ENCODE measurements at regions not wholly inside any gene's neighbourhood (a gene's known extent, or its start where the extent isn't known, plus 50 kb on each side); places are given as distances from the start of the nearest gene placed in this dataset.

DNA sequence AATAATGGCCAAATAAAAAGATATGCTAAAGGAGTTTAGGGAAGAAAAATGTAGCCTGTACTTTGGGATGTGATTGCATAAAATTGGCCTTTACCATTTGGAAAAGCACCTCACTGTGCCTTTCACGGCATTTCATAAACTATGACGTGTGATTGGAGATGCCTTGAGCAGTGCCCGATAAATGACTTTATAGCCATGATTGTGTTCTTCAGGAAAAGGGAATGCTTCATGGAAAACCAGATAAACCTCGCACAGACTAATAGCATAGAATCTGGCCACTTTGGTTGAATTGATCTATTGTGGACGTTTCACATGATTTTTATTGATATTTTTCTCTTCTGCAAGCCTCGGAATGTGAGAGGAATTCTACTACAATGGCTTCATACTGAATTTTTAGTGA lies 502.0 kb upstream of the MKI67 start:
- no peak for DNase-seq

GRCh38 chr10:128629111-128630096 lies 503.2 kb upstream of the MKI67 start:
- no peak for DNase-seq

DNA sequence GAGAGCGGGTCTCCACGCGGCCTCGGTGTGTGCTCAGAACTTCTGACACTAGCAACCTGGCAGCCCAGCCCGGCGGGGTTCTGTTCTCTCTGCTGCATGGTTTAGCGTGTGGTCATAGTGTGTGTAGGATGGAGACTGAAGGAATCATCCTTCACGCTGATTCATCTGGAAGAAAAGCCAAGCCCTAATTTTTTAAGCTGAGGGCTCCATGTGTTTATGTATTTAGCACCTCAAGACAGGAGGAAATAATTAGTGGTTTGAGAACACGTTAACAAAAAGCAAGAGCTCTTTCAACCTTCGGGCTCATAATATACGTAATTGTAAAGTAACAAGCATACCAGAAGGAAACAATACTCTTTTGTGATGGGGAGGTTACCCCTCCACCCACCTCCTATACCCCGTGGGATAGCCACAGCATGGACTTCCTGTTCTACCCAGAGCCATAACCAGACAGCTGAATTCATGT lies 504.6 kb upstream of the MKI67 start:
- DNase-seq: no peak

DNA sequence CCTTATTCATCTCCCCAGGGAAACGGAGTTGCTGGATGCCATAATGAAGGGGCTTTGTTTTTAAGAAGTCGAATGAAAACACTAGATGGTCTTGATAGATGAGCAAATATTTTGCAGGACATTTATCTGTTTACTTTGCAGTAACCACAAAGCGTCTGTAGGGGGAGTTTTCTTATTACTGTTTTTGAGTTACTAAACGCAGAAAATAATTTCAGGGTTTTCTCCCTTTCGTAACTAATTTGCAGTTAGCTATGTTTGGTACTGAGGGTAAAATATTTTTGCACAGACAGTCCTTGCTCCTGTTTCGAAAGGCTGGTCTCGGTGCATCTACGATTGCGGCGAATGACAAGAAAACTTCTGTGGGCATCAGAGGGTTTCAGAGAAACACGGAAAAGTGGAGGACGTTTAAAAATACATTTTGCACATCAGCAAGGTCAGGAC lies 505.6 kb upstream of the MKI67 start:
- DNase-seq: peak; percentile 30 to 34 (median 33)

DNA sequence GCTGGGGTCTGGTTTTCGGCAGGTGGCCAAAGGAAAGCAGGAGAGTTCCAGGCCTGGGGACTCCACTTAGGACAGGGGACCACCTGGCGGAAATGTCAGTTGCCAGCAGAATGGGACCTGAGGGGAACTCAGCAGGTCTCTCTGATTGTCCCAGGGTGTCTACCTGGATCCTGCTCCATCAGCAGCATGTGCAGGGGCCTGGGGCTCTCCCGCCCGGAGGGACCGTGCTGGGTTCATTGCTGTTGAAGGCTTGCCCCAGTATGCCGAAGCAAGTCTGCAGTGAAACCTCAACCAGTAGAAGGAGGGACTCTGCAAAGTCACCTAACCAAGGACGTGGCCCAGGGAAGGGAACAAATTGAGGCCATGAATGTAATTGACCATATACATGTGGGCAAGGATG lies 506.5 kb upstream of the MKI67 start:
- no peak for DNase-seq

DNA sequence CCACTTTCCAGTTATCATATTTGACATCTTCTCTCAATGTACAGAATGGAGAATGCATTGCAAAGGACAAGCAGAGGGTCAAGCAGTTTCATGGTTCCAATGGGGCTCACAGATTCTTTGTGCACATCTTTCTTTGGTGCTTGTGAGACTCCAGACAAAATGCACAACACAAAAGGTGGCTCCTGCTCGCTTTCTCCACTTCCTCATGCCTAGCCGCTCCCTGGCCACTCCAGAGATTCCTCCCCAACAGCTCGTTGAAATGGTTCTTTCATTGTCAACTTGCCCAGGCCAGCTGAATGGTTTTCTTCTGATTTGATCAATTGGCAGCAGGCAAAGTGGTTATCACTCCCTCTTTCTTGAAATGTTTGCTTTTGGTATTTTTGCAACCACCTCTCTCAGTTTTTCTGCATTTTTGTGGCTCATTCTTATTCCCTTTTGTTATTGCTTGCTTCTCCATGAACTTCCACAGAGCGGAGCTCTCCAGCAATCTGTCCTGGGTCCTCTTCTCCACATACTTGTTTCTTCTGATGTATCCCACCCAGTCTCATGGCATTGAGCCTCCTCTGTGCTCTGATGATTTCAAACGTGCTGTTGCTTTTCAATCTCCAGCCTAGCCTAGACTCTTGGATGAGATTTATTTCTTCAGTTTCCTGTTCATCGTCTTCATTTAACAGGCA lies 507.8 kb upstream of the MKI67 start:
- DNase-seq: no peak

DNA sequence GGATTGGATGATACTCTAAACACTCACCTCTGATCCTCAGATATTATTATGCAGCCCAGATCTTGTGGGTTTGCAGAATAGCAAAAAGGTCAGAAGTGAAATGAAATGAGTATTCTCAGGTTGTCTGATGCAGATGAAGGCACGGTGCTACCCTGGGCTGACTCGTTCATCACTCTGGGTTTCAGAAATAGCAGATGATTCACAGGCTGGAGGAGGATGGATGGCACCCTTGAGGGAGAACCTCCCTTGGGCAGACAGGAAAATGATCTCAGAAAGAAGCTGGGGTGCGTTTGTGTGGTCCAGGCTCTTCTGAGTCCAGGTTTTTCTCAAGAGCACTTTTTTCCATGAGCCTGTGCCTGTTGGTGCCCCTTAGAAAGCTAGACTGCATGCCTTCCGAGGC lies 515.8 kb upstream of the MKI67 start:
- DNase-seq: no peak

DNA sequence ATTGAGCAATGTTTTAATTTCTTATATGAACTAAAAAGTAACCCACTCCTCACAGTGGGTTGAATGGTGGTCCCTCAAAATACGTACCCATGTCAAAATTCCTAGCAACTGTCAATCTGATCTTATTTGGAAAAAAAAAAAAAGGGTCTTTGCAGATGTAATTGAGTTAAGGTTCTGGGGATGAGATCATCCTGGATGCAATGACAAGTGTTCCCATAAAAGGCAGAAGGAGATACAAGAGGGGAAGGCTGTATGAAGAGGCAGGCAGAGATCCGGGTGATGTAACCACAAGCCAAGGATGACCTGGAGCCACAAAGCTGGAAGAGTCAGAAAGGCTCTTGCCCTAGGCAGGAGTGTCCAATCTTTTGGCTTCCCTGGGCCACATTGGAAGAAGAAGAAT lies 516.3 kb upstream of the MKI67 start:
- no peak for DNase-seq

GRCh38 chr10:128643658-128644057 lies 517.4 kb upstream of the MKI67 start:
- no peak for DNase-seq

GRCh38 chr10:128645486-128645885 lies 519.3 kb upstream of the MKI67 start:
- DNase-seq: no peak

- DNase-seq: no peak
These were observed 520.7 kb upstream of the MKI67 start for GRCh38 chr10:128646956-128647355.

DNA sequence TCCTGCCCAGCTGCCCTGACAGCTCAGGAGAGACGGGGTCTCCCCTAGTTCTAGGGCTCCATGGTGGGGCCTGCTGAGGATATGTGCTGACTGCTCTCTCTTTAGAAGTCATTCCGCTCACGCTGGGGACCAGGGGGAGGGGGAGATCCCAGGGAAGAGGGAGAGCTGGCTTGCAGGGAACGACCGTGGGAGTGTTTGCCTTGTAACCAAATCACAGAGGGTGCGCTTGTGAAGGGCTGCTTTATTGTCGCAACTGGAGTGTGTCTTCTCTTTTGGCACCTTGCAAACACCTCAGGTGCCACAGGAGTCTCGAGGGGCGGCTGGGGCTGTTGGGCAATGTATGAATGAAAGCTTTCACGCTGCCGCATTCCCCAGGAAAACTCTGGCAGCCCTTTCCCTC lies 531.3 kb upstream of the MKI67 start:
- no peak for DNase-seq

DNA sequence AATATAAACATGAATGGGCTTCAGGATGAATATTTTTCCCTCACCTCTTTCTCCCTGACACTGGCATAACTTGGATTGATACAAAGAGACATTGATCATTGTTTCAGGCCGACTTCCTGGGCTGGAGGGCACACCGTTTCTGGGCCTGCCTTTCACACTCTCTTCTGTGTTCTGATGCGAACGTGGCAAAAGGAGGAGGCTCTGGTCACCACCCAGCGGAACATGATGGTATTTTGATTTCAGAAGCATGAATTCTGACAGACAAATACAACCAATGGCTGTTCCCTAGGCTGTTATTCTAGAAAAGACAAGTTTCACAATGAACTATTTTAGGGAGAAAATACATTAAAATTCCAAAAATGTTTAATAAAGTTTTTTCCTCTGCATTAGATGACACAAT lies 534.5 kb upstream of the MKI67 start:
- no peak for DNase-seq

- no peak for DNase-seq
These were observed 535.4 kb upstream of the MKI67 start for GRCh38 chr10:128661404-128662197.

GRCh38 chr10:128662520-128662919 lies 536.3 kb upstream of the MKI67 start:
- no peak for DNase-seq

DNA sequence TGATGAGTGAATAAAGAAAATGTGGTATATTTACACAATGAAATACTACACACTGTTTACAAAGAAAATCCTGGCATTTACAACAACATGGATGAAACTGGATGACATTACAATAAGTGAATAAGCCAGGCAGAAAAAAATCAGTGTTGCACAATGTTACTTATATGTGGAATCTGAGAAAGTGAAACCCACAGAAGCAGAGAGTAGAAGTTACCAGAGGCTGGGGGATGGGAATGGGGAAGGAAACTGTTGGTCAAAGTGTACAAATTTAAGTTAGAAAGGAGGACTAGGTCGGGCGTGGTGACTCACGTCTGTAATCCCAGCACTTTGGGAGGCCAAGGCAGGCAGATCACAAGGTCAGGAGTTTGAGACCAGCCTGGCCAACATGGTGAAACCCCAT lies 538.5 kb upstream of the MKI67 start:
- peak; percentile 10 to 45 (median 15) for DNase-seq

GRCh38 chr10:128675405-128675804 lies 549.2 kb upstream of the MKI67 start:
- no peak for DNase-seq

- DNase-seq: no peak
These were observed 553.9 kb upstream of the MKI67 start for GRCh38 chr10:128680116-128680515.

DNA sequence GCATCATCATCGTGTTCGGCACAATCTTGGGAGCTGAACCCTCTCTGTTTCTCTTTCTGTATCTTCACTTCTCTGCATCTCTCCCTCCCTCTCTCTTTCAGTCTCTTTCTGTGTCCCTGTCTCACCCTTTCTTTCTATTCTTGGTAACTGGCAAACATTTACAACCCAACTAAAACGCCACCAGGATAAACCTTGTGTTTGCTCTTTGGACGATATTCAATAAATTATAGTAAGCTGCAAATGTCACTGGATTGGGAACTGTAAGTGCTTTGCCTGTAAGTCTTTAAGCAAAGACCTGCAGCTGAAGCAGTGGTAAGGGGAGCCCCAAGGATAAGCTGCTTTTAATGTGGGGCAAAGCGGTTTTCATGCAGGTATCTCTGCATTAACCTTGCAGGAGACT lies 558.0 kb upstream of the MKI67 start:
- no peak for DNase-seq

DNA sequence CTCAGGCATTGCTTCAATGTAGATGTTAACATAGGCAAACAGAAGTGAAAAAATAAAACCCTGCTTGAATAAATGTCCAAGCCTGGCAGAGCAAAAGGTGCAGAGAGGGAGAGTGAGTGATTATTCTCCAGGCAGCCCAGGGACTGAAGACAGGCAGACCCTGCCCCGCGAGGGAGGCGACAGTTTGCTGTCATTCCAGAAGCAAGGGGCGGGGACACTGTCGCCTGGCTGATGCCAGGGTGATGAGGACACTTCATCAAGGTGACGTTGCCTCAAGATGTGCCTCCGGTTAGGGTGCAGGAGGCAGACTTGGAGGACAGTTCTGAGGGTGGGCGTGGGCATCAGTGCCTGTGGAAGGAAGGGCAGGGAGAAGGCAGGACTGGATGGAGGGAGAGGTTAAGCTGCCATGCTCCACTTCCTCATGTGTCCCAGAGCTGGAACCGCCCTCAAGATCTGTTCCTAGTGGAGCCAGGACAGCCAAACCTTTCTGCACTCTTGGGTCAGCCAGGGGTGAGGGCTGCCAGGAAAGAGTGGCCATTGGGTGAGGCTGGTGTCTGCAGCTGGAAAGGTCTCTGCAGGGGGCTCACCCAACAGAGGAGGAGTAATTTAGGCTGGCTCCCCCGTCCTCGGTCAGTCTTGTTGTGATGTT lies 560.5 kb upstream of the MKI67 start:
- no peak for DNase-seq

GRCh38 chr10:128687408-128687807 lies 561.2 kb upstream of the MKI67 start:
- DNase-seq: no peak

DNA sequence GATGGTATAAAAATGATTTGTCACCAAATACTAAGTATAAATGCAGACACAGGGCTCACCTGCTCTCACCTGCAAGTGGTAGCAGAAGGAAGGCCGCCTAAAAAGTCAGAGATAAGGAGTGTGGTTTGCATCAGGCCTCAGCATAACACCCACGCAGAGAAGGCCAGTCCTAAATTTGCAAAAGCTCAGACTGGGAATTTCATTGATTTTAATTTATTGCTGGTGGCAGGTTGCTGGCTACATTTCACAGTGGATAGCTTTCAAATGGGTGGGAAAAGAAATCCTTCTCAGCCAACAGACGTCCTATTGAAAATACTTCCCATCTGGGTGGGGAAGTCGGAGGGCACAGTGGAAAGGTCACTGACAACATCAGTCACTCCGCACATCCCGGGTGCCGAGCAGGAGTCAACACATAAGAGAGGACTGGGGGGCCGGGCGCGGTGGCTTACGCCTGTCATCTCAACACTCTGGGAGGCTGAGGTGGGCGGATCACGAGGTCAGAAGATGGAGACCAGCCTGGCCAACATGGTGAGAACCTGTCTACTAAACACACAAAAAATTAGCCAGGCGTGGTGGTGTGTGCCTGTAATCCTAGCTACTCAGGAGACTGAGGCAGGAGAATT lies 561.8 kb upstream of the MKI67 start:
- DNase-seq: no peak
